Activated gamma-delta T cell (primary cell): ENCODE measurements at regions not wholly inside any gene's neighbourhood (a gene's known extent, or its start where the extent isn't known, plus 50 kb on each side); places are given as distances from the start of the nearest gene placed in this dataset.

Experiments
- DNase-seq: peaks from one replicate; lab custom pipeline; 2025; lab: John Stamatoyannopoulos, UW

DNA sequence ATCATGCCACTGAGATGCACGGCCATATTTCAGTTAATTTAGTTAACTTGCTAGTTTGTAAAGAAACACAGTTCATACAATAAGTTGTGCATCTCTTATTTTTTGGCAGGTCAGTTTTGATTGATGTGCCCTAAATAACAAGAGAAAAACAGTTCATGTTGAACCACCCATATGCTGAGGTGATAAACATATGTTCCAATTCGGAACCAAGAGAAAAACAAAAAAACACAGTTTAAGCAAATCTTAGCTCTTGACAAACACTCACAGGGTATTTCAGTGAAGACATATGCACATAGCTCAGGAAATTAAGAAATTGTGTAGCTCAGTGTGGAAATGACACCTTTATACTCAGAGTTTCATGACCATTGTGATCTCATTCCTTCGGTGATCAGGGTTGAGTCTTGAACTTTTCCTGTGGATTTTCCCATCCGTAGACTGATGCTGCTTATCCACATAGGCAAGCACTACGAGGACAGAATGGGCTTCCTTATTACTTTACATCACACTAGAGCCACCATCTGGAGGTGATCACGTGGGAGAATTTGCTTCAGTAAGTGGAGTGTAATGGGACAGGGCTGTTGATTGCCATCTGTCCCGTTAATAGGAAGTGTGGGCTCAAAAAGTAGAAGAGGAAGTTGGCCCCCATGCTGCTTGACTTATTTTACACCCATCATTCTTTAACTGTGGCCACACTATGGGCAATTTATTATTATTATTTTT, 773.0 kb downstream of the MTRR start:
- DNase-seq: no peak

DNA sequence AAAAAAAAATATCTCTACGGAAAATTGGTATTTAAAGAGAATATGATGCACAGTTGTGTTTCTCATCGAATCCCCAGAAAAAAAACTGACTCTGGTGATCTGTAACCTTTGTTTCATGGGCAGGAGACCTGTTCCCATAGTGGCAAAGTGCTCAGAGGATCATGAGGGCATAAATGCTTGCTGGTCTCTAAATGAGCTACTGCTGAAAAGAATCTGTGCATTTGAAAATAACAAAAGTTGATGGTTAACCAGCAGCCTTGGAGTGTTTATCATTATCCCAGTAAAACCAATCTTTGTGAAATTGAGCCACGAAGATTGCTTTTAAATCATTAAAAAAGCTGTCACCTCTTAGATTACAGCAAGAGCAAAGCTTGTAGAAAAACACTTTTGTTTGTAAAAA, 775.4 kb downstream of the MTRR start:
- DNase-seq: no peak

DNA sequence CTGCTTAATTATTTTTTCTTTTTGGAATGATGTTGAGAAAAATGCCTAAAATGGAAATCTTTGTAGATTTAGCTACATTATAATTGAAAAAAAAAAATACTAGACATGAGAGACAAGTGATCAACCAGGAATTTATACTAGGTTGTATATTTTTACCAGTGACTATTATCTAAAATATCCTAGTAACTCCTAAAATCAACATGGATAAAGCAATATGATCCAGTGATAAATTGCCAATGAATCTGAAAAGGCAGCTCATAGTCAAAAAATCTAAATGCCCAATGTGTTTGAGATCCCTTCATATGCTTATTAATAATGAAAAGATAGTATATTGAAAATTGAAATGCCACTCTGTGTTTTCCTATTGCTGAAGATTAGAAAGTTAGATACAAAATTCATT, 778.2 kb downstream of the MTRR start:
- DNase-seq: no peak

DNA sequence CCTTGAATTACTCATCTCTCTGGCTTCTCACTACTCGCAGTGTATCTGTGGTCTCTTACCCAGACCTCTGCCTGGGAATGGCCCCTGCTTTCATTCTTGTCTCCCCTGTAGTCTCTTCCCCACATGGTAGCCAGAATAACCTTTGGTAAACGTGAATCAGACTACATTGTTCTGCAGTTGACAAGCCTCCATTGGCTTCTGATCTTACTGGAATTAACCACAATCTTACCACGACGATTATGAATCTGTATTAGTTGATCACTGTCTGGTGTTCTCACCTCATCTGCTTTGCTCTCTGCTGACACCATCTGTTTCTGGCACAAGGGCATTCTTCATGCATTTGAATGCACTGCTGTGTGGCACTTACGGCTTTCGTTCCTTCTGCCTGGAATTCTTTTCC, 781.2 kb downstream of the MTRR start:
- DNase-seq: no peak

DNA sequence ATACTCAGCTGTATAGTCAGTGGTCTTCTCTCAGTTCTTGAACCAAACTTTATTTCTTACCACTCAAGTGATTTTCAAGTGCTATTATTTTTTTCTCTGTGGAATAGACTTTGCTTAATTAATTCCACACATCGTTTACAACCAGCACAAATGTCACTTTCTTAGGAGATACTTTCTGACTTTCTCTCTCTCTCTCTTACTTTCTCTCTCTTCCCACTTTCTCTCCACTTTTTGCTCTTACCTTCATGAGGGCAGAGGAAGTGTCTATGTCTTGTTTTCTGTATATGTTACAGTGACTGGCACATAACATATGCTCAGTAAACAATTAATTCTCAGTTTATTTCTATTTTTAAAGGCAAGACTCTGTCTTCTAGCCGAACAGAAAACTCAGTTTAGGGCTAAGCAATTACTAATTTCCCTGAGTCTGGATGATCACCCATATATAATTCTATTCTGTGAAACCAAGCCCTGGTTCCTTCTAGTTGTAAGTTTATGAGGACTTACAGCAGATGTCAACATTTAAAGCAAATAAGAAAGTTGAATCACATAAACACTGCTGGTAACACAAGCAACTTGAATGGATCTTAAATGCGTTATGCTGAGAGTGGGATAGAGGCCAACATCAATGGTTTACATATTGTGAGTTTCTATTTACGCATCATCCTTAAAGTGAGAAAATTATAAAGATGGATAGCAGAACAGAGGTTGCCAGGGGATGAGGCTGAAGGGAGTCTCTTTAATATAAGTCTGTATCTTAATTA, 791.4 kb downstream of the MTRR start:
- no peak for DNase-seq

DNA sequence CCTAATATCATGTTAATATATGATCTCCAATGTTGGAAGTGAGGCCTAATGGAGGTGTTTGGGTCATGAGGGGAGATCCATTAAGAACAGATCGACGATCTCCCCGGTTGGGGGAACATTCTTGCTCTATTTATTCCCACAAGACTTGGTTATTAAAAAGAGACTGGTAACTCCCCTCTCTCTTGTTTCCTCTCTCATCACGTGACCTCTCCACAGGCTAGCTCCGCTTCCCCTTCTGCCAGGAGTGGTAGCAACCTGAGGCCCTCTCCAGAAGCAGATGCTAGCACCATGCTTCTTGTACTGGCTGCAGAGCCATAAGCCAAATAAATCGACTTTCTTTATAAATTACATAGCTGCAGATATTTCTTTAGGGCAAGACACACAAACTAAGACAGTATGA, 794.4 kb downstream of the MTRR start:
- no peak for DNase-seq

DNA sequence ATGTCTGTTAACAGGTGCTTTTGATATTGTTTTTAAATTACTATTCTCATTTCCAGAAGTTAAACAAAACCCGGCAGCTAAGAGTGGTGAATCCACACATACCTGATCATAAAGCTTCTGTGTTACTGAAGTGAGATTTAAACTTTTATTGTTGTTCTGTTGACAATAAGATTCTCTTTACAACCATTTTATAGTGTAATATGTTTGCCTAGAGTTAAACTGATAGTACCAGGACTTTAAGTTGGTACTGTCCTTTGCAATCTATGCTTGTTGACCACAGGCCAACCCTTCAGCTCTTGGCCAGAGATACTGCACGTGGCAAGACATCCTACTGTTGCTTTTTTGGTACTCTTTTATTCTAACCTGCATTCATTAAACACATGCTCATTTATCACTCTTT, 806.2 kb downstream of the MTRR start:
- DNase-seq: no peak

DNA sequence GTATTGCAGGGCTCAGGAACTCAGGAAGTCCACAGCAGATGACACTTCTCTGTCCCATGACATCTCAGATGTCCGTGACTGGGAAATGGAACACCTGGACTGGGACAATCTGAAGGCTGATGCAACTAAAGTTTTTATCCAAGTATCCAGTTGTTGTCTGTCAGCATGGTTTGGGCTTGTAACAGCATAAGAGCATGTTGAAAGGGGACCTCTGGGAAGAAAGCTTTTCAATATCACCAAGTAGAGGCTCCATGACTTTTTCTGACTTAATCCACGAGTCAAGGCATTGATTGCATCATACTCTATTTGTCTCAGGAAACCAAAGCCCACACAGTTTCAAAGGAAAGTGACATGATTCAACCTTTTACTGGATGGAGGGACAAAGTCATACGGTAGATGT, 807.7 kb downstream of the MTRR start:
- no peak for DNase-seq

DNA sequence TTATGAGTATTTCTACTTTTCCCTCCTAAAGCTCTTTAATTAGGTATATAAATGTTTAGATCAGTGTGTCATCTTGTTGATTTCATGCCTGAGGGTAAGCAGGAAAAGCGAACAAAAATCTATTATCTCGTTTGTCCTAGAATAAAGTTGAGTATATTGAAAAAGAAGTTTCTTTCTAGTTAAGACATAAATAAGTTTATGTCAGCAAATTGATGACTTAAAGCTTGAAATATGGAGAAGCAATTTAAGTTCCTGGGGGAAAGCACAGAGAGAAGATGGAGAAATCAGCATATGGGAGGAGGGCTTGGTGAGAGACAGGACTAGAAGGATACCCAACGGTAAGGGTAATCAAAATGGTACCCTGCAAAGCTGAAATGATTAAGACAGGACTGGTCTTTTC, 813.4 kb downstream of the MTRR start:
- DNase-seq: no peak

DNA sequence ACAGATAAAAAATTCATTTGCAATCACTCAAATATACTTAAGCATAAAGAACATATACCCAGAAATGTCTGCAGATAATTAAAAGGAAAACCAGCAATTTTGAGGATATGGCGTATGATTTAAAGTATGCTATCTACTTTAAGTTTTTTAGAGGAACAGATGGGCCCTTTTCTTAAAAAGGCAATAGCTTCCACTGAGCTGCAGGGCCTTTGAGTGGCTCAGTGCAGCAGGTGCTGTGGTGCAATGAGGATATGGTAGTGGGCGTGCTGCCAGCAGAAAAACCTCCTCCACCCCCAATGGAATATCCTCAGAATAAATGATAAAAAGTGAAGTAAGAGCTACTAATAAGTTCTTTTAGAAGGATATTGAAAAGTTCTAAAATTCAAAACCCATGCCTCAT, 814.5 kb downstream of the MTRR start:
- no peak for DNase-seq

DNA sequence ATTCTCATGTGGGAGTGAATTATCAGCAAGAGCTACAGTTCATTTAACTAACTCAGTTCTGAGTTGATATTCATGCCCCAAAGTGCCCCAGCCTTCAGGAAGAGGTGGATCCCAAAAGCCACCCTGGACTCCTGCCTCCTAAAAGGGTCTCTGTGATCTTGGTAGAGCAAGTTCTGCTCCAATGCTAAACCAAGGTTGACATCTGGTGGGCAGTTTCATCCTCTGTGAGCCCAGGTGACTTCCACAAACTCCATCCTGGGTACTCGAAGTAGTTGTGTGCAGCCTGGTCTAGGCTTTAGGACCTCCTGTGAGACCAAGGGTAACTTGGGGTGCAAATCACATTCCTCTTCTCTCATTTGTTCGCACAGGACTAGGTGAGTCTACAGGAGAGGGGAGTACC, 816.8 kb downstream of the MTRR start:
- DNase-seq: no peak

DNA sequence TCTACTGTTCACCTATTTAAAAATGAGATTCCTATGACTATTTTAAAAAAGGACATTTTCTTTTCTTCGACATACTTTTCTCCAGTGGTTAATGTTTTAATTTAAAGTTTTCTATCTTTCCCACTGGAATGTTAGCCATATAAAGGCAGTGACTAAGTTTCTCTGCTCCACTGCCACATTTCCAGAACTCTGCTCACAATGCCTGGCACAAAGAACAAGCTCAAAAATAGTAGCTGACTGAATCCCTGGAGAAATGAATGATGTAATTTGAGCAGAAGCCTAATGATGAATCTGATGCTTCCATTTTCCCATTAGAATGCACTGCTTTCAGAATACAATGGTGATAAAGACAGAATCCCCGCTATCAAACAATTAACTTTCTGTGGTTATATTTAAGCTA, 817.8 kb downstream of the MTRR start:
- DNase-seq: no peak

DNA sequence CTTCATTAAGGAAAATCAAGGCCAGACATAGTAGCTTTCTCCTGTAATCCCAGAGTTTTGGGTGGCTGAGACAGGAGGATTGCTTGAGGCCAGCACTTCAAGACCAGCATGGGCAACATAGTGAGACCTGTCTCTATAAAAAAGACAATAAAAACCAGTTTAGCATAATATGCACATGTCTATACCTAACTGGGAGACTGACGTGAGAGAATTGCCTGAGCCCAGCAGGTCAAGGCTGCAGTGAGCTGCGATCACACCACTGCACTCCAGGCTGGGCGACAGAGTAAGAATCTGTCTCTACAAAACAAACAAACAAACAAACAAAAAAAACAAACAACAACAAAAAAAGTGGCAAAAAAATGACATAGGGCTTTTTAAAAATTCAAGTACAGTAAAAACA, 820.8 kb downstream of the MTRR start:
- DNase-seq: no peak

DNA sequence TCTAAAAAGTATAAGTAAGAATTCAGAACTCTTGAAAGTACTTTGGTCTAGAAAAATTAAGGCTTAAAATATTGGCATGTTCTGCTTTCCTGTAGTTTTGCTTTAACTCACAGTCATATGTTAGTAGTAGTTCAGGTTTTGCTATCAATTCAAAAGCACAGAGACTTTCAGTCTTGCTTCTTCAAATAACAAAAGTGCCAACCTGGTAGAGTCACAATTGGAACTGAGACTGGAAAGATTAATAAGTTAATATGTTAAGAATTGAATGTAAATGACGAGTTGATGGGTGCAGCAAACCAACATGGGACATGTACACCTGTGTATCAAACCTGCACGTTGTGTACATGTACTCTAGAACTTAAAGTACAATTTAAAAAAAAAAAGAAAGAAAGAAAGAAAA, 822.3 kb downstream of the MTRR start:
- DNase-seq: no peak

DNA sequence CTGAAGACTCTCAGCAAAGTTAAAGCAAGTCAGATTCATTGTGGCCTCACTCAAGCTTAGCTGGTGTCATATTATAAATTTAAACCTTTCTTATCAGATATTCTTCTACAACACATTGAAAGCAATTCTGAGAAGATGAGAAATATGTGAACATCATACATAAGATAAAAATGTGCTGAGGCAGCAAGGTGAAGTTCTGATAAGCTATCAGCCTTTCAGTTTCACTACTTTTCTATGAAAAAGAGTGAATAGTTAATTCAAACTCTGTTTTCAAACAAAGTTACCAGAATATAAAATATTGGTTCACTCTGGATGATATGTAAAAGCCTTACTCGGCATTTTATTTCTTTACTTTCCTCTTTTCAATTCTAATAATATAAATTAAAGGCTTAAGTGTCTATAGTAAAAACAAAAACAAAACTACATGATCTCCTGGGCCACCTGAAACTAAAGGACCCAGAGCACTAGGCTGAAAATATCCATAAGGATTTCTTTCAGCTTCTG, 824.4 kb downstream of the MTRR start:
- DNase-seq: no peak

DNA sequence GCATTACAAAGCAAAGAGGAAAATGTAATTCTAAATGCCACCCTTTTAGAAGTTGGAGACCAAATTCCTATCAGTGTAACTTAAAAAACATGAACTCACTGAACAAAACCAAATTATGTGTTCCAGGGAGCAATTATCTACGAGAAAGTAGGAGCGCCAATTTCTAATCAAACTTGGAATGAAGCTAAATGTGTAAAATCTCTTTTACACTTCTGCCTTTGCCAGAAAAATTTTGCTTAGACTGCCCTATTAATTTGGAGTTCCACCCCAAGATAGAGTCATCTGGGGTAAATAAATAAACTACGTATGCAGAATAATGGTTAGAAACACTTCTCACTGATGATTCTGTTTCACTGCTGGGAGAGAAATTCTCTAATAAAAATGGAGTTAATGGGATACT, 825.6 kb downstream of the MTRR start:
- no peak for DNase-seq

DNA sequence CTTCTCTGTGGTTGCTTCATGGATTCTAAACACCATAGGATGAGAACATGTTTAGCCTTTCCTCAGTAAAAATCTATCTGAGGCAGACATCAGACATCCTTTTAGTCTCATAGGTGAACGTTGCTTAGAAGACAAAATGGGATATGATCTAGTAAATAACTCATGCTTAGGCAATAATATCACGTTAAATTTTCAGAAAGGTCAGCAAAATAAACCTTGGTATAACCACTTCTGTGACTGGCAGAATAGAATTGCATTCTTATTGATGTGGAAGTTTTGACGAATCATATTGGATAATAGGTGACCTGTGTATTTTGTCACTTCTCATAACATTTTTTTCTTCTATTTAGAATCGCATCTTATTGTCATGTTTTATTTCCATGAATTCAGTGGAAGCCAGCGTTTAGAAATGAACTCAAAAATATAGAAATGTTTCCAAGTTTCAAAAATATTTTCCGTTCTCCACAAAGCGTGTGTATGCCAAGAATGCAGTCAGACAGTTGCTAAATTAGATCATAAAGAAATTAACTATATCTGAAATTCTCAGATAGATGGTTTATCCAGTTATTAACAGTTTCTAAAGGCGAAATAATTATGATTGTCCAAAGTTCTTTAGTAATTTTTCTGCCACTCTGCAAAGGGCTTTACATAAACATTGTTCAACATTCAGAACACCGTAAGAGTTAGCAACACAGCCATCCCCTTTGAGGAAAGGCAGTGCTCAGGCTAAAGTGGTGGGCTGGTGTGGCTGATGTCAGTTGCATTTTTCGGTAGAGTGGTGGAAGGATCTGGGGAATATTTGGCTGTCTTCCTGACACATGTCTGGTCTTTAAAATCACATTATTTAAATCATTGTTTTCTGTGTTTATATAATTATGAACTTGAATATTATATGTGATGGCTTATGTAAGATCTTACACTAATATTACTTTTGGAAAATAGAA, 827.2 kb downstream of the MTRR start:
- DNase-seq: no peak

DNA sequence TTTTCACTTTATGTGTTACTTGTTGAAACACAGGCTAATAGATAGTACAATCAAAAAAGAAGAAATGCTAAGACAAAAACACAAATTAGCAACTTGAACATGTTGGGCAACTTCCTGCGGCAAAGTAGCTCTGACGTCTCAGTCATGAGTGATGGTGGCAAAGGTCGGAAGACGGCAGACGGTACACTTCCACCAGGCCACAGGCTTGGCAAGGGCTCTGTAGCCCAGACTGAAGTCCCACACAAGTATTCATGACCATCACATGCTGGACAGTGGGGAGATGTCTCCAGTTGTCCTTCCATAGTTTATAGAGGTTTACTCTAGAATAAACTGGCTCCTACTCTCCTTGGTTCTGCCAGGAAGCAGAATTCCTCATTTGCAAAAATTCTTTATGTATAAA, 831.3 kb downstream of the MTRR start:
- DNase-seq: no peak

DNA sequence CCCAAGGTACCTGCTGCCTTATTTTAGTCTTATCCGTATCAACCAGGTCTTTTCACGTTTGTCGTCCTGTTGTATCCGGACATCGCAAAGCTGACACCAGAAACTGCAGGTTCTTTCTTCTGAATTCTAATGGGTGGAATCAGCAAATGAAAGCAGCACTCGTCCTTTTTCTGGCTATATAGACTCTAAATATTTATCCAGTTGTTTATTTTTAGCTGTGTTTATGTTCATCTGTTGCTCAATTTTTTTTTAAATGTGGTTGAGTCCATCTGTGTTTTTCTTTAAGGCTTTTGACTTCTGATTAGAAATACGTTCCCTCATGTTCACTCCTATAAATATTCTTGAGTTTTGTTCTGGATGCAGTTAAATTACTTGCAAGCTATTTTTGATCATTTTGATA, 831.7 kb downstream of the MTRR start:
- no peak for DNase-seq

DNA sequence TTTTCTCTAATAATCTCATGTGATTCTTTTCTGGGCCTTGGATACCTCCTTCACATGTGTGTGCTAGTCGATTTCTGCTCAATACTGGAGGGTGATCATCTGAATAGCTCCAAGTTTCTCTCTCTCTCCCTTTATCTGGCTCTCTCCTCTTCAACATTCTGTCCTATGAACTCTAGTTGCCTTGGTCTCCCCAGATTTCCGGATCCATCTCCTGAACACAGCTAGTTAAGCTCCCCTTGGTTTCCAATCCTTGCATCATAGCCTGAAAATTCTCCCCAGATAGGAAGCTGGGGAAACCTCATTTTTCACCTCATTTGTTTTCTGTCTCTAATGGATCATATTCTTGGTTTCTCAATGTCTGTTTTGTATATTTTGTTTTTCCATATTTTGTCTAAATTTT, 832.3 kb downstream of the MTRR start:
- no peak for DNase-seq

DNA sequence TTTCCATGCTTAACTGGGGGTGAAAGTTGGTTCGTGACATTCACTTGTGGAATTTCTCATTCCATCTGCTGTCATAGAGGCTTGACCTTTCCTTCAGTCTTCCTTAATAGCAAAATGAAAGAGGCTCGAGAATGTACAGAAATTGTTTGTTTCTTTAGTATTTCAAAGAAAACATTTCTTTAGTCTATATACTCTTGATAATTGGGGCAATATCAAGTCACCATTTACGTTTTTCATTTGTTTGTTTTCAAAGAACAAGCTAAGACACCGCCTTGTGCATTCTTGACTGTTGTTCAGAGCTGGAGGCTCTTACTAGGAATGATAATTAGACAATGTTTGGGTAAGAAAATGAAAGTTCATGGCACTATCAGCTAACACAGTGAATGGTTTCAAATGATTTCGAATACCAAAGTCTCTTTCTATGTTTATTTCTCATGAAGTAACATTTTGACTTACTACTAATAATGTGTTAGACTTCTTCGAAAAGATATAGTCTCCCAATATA, 835.4 kb downstream of the SEMA5A start:
- DNase-seq: no peak

DNA sequence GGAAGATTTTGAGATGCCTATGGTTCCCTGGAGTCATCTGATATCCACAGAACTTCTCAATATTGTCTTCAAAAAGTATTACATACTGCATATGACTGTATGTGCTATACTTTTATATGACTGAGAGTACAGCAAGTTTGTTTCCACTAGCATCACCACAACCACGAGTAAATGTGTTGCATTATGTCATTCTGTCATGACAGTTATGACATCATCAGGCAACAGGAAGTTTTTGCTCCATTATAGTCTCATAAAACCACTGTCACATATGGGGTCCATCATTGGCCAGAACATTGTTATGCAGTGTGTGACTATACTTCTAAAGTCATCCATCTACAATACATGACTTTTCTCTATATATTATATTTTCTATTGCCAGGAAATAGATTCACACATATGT, 831.7 kb downstream of the SEMA5A start:
- DNase-seq: no peak
